ENCODE measurements at regions not wholly inside any gene's neighbourhood (a gene's known extent, or its start where the extent isn't known, plus 50 kb on each side); places are given as distances from the start of the nearest gene placed in this dataset.

DNA sequence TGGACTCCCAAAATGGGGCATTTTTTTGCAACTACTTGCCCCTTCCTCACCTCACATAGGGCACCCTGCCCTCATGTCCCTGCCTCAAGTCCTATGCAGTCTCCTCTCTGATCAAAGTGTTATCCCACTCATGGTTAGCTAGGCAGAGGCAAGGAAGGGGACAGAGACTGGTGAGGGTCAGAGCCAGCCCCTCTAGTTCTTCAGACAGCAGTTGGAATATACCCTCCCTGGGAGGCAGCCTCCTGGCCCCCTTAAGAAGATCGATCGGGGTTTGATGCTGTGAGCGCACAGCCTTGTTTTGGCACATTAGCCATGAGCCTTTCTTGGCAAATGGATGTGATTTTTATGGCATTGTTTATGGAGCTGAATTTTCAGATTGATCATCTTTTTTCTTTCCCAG is 436.9 kb downstream of the BUD13 start:
- TF ChIP-seq, protein P1, sequence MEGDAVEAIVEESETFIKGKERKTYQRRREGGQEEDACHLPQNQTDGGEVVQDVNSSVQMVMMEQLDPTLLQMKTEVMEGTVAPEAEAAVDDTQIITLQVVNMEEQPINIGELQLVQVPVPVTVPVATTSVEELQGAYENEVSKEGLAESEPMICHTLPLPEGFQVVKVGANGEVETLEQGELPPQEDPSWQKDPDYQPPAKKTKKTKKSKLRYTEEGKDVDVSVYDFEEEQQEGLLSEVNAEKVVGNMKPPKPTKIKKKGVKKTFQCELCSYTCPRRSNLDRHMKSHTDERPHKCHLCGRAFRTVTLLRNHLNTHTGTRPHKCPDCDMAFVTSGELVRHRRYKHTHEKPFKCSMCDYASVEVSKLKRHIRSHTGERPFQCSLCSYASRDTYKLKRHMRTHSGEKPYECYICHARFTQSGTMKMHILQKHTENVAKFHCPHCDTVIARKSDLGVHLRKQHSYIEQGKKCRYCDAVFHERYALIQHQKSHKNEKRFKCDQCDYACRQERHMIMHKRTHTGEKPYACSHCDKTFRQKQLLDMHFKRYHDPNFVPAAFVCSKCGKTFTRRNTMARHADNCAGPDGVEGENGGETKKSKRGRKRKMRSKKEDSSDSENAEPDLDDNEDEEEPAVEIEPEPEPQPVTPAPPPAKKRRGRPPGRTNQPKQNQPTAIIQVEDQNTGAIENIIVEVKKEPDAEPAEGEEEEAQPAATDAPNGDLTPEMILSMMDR (IDR thresholded peaks at IDR 0.05): no peak
- TF ChIP-seq POLR2A (IDR thresholded peaks at IDR 0.05): no peak
